Brain pericyte (primary cell): ENCODE measurements at regions not wholly inside any gene's neighbourhood (a gene's known extent, or its start where the extent isn't known, plus 50 kb on each side); places are given as distances from the start of the nearest gene placed in this dataset.

ENCODE experiments used
- DNase-seq: peaks from one replicate; pipeline ENCODE4 v3.0.0-alpha.2; 2012; ENCODE audit warnings: low read depth, low spot score

- no peak for DNase-seq
These were observed 177.5 kb downstream of the ANAPC1 start for GRCh38 chr2:111706481-111707001.

- no peak for DNase-seq
These were observed 176.3 kb downstream of the ANAPC1 start for GRCh38 chr2:111707700-111708099.

DNA sequence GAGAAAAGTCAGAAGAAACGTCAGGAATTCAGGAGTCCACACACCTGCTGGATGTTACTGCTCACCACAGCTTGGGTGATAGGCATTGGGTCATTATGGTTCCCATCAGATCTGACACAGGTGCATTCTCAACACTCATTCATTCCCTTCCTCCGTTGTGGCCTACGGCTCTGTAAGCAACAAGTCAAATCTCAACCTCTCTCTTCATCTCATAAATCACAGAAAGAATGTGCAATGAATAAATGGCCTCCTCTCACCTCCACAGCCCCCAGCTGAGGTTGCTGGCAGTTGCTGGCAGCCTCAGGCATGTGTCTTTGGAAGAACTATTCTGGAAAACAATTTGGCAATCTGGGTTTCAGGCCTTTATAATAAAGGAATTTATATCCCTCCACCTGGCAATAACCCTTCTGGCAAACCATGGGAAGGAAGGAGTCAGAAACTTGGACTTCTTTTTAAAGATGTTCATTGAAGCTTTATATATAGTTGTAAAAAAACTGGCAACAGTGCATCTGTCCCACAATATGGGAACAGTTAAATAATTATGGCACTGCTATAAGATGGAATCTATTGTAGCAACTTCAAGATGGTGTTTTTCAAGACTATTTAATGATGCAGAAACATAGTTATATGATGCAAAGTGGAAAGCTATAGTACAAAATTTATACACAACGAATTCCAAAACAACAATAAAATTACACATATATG lies 175.4 kb downstream of the ANAPC1 start:
- no peak for DNase-seq

GRCh38 chr2:111709321-111709720 lies 174.7 kb downstream of the ANAPC1 start:
- no peak for DNase-seq

DNA sequence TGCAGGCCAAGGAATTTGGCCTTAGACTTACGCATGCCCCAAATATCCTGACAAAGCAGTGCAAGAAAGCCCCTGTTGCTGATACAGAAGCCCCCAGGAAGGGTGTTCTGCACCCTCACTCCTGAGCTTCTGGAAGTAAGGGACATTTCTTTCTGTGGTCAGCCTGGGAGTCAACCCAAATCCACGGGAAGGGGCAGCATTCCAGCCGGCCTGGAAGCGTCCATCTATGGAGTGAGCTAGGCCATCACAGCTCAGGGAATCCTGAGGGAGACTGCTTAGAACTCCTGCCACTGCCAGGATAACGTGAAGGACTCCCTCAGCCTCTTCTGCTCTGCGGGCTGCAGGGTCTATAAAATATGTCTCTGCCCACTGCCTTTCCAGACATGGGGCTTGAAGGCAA lies 173.9 kb downstream of the ANAPC1 start:
- no peak for DNase-seq

GRCh38 chr2:111710613-111711012 lies 173.4 kb downstream of the ANAPC1 start:
- DNase-seq, result no peak

DNA sequence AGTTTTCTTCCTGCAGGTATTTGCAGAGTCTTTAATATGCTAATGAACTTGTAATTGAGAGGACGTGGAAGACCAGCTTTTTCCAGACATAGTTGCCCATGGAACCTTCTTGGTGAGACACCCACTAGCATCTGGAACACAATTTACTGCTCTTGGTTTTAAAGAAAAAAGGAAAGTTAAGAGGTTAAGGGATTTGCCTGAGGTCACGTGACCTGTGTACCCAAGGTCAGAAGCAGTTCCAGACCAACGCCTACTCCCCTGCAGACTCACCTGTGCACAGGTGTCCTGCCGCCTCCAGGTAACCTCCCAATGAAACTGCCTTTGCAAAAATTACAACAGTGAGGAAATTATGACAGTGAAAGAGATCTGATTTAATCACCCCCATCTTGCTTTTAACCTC lies 172.7 kb downstream of the ANAPC1 start:
- no peak for DNase-seq

DNA sequence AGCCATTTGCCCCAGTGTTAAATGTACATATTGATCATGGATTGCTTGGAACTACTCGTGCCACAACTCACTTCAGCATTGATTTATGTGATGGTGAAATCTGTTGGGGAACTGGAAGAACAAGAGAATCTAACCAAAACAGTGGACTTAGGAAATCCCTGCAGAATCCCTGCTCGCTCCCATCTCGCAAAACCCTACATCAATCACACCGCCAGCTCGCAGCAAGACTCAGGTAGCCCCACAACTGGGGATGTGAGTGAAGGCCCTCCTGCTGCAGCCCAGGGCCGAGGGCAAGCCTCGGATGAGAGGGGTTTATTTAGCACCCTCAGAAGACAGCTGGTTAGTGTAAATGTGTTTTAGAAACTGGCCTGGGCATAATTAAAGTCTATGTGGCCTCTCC lies 171.6 kb downstream of the ANAPC1 start:
- no peak for DNase-seq

DNA sequence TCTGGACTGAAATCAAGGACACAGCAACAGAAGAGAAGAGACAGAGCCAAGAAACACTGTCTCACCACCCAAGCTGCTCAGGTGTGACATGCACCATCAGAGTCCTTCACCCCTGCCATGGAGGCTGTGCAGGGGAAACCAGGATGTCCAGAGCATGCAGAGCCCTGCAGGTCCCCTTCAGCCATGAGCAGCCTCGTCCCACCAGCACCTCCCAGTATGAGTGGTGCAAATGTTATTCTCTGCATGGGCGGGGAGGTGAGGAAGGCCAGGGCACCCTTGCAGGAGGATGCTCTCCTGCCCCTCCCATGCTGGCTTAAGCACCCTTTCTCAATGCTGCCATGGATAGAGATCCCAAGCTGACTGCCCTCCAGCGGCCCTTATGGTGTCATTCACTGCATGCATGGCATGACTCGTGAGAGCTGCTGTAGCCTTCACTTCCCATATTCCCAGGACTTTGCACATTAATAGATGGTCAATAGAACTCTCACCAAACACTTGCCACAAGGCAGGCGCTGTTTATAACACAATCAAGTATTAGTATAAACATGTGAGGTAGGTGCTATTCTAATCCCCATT lies 171.0 kb downstream of the ANAPC1 start:
- DNase-seq, result no peak

DNA sequence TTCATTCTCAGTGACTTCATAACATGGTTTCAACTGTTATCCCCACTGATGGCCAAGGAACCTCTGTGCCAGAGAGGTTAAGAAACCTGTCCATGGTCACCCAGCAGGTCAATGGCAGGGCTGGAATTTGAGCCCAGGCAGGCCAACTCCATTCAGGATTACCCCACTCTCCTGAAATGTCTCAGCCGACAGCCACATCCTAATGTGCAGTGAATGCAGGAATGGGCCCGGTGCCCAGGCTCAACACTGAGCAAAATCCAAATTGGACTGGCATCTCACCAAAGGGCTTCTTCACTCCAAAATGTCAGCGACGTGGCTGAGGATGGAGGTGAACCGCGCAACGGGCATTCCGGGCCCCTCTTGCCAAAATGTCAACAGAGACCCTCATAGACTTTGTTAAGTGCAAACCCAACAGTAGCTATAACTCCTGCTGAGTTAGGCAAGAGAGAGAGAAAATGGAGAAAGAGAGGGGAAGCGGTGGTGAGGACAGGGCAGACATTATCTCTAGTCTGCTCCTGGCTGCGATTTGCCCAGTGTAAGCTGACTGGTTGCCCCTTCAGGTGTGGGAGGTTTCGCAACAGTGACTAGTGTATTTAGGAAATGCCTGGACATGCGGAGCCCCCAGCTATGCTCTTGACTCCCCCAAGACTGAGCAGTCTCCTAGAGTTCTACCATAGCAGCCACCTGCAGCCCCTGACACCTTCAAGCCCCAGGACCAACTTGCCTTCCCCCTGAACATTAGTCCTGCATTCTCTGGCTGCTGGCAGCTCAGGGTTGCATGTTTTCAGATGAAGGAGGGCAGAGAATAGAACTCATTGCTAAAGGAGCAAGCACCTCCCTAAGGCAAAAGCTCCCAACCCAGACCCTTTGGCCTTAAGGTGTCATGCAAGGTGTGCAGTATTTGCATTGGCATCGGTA lies 167.7 kb downstream of the ANAPC1 start:
- DNase-seq, result no peak

DNA sequence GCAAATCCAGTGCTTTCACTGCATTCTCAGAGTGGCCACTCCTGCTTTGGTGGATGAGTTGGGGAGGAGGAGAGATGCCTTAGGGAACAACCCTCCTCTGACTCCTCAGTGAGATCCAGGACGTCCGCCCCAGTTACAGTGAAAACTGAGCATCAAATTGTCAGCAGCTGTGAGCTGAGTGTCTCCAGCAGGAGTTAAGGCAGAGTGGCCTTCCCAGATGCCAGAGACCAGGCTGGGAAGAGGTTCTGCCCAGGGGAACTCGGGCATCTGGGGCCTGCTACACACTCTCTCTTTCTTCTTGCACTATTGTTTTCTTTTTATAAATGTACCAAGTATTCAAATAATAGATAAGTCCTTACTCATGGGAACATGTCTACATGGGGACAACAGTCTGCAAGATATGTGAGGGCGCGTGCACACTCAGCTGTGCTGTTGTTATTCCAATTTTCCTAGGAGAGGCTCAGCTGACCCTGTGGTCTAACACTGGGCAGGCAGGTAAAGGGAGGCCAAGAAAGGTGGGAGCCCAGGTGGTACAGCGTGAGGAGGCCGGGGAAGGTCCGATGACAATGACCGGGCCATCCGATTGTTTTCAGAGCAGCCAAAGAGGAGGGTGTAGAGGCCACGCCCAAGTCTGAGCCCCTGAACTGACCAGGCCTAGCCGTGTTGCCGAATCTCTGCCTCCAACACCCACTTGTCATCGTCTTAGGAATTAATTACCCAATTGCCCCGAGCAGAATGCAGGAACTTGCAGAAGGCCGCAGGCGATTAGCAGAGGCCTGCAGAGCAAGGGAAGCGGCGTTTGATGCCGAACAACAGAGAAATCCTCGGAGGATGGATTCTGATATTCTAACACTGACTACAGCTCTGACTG lies 166.9 kb downstream of the ANAPC1 start:
- DNase-seq, result no peak
